Upper lobe of right lung (tissue), 1 donor: ENCODE measurements at regions not wholly inside any gene's neighbourhood (a gene's known extent, or its start where the extent isn't known, plus 50 kb on each side); places are given as distances from the start of the nearest gene placed in this dataset.
"Not testable (repeated sequence)": the region's sequence is repeated elsewhere in the genome, so short reads cannot be mapped to it uniquely, and the experiment has no call there.

Experiments used
- ATAC-seq: fragments of 200-7000 bp; cut with Tn5 transposase; one replicate; pipeline ENCODE4 v1.9.1; 2020; ENCODE audit warnings: mild to moderate bottlenecking, moderate library complexity
- DNase-seq: peaks from one replicate; pipeline ENCODE4 v3.0.0-alpha.2; 2020
- H3K27ac ChIP-seq: fragments of 200-600 bp; one replicate; pipeline ENCODE4 v1.8.0; 2022
- H3K27me3 ChIP-seq: fragments of 200-600 bp; one replicate; pipeline ENCODE4 v1.8.0; 2022; ENCODE audit warnings: mild to moderate bottlenecking
- H3K36me3 ChIP-seq: fragments of 200-600 bp; one replicate; pipeline ENCODE4 v1.8.0; 2022
- H3K4me1 ChIP-seq: fragments of 200-600 bp; one replicate; pipeline ENCODE4 v1.8.0; 2022
- H3K4me3 ChIP-seq: fragments of 200-600 bp; one replicate; pipeline ENCODE4 v1.8.0; 2022; ENCODE audit warnings: mild to moderate bottlenecking
- H3K9me3 ChIP-seq: fragments of 200-600 bp; one replicate; pipeline ENCODE4 v1.8.0; 2022
- intact Hi-C: fragments of 100-400 bp; cut with DNase I; formaldehyde crosslinking; loops from one replicate; pipeline ENCODE4 v1.11.0; 2022
- TF ChIP-seq, protein P1 (sequence below): fragments of 200-600 bp; IDR thresholded peaks from one replicate; pipeline ENCODE4 v1.8.0; 2022; ENCODE audit warnings: antibody characterized with exemption
- donor health status: DM: no; HTN: yes; CAD: no; lungs with severe emphysema.

DNA sequence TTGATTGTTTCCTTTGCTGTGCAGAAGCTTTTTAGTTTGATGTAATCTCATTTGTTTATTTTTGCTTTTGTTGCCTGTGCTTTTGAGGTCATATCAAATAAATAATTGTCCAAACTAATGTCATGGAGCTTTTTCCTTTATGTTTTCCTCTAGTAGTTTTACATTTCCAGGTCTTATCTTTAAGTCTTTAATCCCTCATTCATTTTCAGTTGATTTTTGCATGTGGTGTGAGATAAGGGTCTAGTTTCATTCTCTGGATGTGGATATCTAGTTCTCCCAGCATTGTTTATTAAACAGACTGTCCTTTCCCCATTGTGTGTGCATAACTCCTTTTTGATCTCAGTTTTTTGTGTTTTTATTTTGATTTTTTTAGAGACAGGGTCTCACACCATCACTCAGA lies 179.1 kb upstream of the STK26 start:
- no peak for ATAC-seq
- intact Hi-C loops: no loop called here
- TF ChIP-seq, protein P1, sequence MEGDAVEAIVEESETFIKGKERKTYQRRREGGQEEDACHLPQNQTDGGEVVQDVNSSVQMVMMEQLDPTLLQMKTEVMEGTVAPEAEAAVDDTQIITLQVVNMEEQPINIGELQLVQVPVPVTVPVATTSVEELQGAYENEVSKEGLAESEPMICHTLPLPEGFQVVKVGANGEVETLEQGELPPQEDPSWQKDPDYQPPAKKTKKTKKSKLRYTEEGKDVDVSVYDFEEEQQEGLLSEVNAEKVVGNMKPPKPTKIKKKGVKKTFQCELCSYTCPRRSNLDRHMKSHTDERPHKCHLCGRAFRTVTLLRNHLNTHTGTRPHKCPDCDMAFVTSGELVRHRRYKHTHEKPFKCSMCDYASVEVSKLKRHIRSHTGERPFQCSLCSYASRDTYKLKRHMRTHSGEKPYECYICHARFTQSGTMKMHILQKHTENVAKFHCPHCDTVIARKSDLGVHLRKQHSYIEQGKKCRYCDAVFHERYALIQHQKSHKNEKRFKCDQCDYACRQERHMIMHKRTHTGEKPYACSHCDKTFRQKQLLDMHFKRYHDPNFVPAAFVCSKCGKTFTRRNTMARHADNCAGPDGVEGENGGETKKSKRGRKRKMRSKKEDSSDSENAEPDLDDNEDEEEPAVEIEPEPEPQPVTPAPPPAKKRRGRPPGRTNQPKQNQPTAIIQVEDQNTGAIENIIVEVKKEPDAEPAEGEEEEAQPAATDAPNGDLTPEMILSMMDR: no peak

DNA sequence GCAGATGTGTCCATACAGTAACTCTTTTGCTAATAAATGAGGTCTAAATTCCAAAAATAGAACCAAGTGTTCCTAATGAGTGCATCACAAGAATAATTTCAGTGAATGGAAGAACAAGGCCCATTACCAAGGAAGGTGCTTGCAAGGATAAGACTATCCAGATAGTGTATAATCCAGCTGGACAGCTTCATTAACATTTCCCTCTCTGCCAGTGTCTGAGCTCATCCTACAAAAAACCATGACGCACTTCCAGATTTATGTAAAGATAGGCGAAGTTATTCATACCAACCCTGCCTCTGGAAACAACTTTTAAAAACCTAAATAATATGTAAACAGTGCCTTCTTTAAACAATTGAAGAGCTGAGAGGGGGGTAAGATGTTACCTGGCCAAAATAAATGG lies 177.9 kb upstream of the STK26 start:
- no peaks in the 10 kb centered on the region for H3K36me3 ChIP-seq
- intact Hi-C loops: no loop called here
- ATAC-seq (no peak), DNase-seq (no peak)
- no peaks in the 10 kb centered on the region for H3K4me1 ChIP-seq
- H3K4me3 ChIP-seq: no peak overlapping the region
- H3K27me3 ChIP-seq: no peaks in the 10 kb centered on the region
- H3K9me3 ChIP-seq: no peaks in the 10 kb centered on the region
- H3K27ac ChIP-seq: no peak overlapping the region
- TF ChIP-seq, protein P1: no peak

More for the DNA sequence above, 179.1 kb upstream of the STK26 start:
- no peaks in the 10 kb centered on the region for H3K27me3 ChIP-seq
- no peaks in the 10 kb centered on the region for H3K9me3 ChIP-seq
- H3K27ac ChIP-seq: no peak overlapping the region
- no peaks in the 10 kb centered on the region for H3K4me1 ChIP-seq
- no peaks in the 10 kb centered on the region for H3K36me3 ChIP-seq
- no peak overlapping the region for H3K4me3 ChIP-seq
- no peak for DNase-seq

DNA sequence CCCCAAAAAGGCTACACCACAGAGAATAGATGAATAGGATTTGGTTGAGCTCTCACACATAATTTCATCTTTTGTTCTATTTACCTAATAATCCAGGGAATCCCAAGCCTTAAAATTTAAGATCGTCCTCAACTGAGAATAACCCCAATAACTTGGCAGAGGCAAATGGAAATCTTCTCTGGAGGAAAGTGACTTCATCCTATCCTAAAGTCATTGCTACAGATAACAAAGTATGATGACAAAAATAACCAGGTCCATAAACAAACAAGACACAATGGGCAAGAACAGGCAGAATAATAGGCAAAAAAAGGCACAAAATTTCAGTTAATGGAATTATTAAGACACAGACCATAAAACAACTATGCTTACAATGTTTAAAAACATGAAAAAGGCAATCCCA lies 177.3 kb upstream of the STK26 start:
- intact Hi-C loops: no loop called here
- TF ChIP-seq, protein P1: no peak
- no peaks in the 10 kb centered on the region for H3K4me1 ChIP-seq
- no peaks in the 10 kb centered on the region for H3K27me3 ChIP-seq
- H3K9me3 ChIP-seq: no peaks in the 10 kb centered on the region
- H3K4me3 ChIP-seq: no peak overlapping the region
- H3K27ac ChIP-seq: no peak overlapping the region
- DNase-seq: no peak
- no peak for ATAC-seq
- no peaks in the 10 kb centered on the region for H3K36me3 ChIP-seq

DNA sequence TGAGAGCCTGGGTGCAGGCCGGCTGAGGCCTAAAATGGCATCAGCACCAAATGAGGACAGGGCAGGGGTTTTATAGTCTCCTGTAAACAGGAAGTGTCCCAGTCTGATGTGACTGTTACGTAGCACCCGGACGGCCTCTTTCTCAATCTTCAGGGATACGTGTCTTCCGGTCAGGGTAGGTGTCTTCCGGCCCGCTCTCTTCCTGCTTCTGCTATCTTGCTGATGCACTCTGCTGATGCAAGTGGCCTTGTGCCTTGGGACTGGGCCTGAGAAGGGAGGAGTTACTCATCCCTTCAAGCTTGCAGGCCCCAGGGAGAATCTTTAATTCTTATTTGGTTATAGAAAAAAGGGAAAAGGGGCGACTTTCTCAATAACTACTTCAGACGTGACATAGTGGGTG lies 172.1 kb upstream of the STK26 start:
- DNase-seq, ATAC-seq, H3K36me3 ChIP-seq, H3K9me3 ChIP-seq, H3K27ac ChIP-seq, H3K4me3 ChIP-seq, H3K27me3 ChIP-seq, intact Hi-C loops, H3K4me1 ChIP-seq: not testable (repeated sequence)

DNA sequence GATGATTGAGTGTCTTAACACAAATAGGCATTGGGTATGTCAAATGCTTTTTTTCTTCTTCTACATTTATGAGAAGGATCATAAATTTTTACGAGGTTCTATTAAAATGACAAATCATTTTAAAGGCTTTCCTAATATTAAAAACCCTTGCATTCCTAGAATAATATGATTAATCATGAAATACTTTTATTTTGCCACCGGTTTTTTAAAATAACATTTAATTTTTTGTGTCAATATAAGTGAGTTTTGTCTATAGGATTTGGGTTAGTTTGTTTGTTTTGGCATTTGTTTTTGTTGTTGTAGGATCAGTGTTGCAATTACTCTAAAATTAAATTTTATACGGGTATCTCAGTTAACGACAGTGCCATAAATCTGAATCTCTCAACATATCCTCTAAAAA lies 169.7 kb upstream of the STK26 start:
- no peak for ATAC-seq
- Histone ChIP-seq H3K4me3 (no peak overlapping the region), H3K27ac (no peak overlapping the region), H3K27me3 (no peaks in the 10 kb centered on the region), H3K36me3 (no peaks in the 10 kb centered on the region), H3K4me1 (no peaks in the 10 kb centered on the region), H3K9me3 (no peaks in the 10 kb centered on the region)
- DNase-seq: no peak
- intact Hi-C loops: no loop called here
- TF ChIP-seq, protein P1: no peak

DNA sequence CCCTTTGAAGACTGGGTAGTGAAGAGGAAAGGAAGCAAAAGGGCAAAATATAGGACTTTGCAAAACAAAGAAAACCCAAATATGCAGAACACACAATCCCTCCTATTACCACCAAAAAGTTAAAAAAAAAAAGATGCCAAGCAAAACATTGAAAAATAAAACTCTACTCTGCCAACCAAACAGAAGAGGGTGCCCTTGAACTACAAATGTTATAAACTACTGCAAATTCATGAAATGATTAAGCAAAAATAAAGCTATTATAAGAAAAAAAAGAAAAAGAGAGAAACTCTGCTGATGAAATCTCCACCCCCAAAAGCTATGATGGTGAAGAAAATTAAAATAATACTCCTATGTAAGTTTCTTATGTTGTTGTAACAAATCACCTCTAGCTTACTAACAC lies 168.5 kb upstream of the STK26 start:
- Histone ChIP-seq H3K27ac (no peak overlapping the region), H3K36me3 (no peaks in the 10 kb centered on the region), H3K9me3 (no peaks in the 10 kb centered on the region), H3K4me1 (no peaks in the 10 kb centered on the region), H3K4me3 (no peak overlapping the region), H3K27me3 (no peaks in the 10 kb centered on the region)
- DNase-seq: no peak
- intact Hi-C loops: no loop called here
- TF ChIP-seq, protein P1: no peak
- ATAC-seq: no peak
